ENCODE measurements at regions not wholly inside any gene's neighbourhood (a gene's known extent, or its start where the extent isn't known, plus 50 kb on each side); places are given as distances from the start of the nearest gene placed in this dataset.
"Not testable (repeated sequence)": the region's sequence is repeated elsewhere in the genome, so short reads cannot be mapped to it uniquely, and the experiment has no call there.

DNA sequence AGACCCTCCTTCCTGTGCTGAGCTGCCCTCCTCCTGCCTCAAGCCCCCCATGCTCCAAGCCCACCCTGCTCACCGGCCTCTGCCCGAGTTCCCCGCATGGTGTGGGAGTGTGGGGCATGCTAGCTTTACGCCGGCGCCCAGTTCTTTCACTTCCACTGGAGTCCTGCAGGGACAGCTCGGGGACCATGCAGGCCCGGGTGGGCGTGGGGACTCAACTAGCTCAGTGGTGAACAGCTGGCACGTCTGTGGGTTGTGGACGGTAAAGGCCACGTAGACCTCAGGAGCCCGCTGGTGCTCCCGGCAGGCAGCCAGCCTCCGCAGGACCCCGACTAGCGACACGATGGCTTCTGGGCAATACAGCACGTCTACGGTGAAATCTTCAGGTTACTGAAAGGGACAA lies 180.4 kb downstream of the ADRA2C start:
- H3K9me3 ChIP-seq (ENCODE audit: insufficient read depth, low read depth, low read length); H3K27me3 ChIP-seq (ENCODE audit: insufficient read depth, low read length); H3K27ac ChIP-seq (ENCODE audit: low read depth, low read length); H3K4me3 ChIP-seq (ENCODE audit: low read length); H3K4me1 ChIP-seq (ENCODE audit: insufficient read depth, low read length); H3K36me3 ChIP-seq (ENCODE audit: insufficient read depth, low read length); H3K9ac ChIP-seq (ENCODE audit: low read depth, low read length): not testable (repeated sequence)
- WGBS, result 95% methylated on average over 20 of the region's 20 CpGs

DNA sequence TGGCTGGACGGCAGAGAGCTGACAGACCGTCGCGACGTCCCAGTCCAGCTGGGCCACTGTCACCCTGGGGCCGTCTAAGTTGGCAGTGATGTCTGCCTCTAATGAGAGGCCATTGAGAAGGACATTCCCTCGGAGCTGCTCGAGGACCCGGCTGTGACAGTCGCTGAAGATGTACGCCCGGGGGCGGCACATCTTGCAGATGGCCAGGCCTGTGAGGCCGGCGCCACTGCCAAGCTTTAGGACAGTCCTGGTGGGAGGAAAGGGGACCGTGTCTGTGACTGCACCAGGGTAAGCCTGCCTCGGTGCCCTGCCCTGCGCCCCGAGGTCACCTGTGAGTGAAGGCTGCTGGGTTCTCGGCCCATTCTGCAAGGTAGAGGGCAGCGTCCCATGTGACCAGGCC lies 181.6 kb downstream of the ADRA2C start:
- not testable (repeated sequence) for H3K36me3 ChIP-seq (ENCODE audit: insufficient read depth, low read length); H3K27ac ChIP-seq (ENCODE audit: low read depth, low read length); H3K4me1 ChIP-seq (ENCODE audit: insufficient read depth, low read length); H3K9ac ChIP-seq (ENCODE audit: low read depth, low read length); H3K9me3 ChIP-seq (ENCODE audit: insufficient read depth, low read depth, low read length); H3K27me3 ChIP-seq (ENCODE audit: insufficient read depth, low read length); H3K4me3 ChIP-seq (ENCODE audit: low read length)
- WGBS, result 95% methylated on average over 21 of the region's 21 CpGs

DNA sequence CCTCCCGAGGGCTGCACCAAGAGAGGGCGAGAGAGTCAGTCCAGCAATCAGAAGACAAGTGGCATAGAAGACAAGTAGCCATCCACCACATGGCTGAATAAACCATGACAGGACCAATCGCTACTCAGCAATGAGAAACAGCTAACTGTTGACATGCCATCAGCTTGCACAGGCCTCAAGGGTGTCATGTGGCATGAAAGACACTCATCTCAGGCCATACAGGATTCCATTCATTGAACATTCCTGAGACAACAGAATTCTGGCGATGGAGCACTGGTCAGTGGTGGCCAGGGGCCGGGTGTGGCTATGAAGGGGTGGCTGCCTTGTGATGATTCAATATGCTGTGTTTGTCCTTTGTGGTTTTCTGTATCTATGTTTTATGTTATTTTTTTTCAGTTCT lies 182.0 kb downstream of the ADRA2C start:
- not testable (repeated sequence) for H3K9ac ChIP-seq (ENCODE audit: low read depth, low read length); H3K9me3 ChIP-seq (ENCODE audit: insufficient read depth, low read depth, low read length); H3K27me3 ChIP-seq (ENCODE audit: insufficient read depth, low read length); H3K36me3 ChIP-seq (ENCODE audit: insufficient read depth, low read length); H3K4me3 ChIP-seq (ENCODE audit: low read length); H3K27ac ChIP-seq (ENCODE audit: low read depth, low read length); H3K4me1 ChIP-seq (ENCODE audit: insufficient read depth, low read length)
- 94% methylated on average over 5 of the region's 5 CpGs for WGBS

DNA sequence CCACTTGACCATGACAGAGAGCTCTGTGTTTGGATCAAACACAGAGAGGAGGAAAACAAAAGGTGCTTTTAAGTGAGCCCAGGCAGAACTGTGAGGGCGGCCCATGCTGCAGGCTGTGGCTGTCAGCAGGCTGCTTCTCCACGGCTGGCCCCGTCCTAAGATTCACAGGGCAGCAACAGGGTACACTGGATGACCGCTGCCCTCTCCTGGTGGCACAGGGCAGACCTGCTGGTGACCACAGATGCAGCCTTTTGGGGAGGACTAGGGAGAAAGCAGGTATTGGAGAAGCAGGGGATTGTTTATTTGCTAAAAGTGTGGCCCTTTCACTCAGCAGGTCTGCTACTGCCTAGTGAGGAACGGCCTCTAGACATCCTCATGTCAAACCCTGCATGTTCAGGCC lies 183.7 kb downstream of the ADRA2C start:
- H3K27me3 ChIP-seq (ENCODE audit: insufficient read depth, low read length); H3K9ac ChIP-seq (ENCODE audit: low read depth, low read length); H3K4me3 ChIP-seq (ENCODE audit: low read length); H3K9me3 ChIP-seq (ENCODE audit: insufficient read depth, low read depth, low read length); H3K4me1 ChIP-seq (ENCODE audit: insufficient read depth, low read length); H3K27ac ChIP-seq (ENCODE audit: low read depth, low read length); H3K36me3 ChIP-seq (ENCODE audit: insufficient read depth, low read length): not testable (repeated sequence)
- WGBS, result 68% methylated on average over 5 of the region's 5 CpGs

DNA sequence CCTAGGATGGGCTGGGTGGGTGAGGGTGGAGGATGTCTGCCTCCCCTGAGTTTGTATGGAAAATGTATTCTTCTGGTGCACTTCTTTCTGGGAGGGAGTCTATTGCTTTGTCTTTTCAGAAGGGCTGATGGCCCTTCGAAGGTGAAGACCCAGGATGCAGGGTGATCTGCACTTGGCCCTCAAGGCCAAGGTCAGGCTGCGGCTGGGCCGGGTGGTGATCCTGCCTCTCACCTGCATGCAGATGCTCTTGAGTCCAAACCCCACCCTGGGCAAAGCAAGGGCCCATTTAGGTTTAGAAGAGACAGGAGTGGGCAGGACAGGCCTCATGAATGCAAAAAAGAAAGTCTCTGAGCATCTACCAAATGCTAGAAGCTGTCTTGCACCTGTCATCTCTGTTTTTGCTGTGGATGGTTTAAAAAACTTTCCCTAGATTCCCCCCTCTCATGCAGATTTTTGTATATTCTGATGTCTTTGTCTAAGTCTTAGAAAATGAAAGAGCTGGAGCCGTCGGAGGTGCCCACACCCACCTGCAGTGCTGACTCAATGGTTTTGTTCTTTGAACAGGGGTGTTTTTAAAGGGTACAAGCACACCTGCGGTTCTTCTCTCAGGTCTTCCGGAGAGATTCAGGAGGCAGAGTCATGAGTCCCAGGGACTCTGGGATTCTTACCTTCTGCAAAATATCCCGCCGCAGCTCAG lies 186.4 kb downstream of the ADRA2C start:
- not testable (repeated sequence) for H3K27ac ChIP-seq (ENCODE audit: low read depth, low read length); H3K27me3 ChIP-seq (ENCODE audit: insufficient read depth, low read length); H3K9ac ChIP-seq (ENCODE audit: low read depth, low read length); H3K9me3 ChIP-seq (ENCODE audit: insufficient read depth, low read depth, low read length); H3K36me3 ChIP-seq (ENCODE audit: insufficient read depth, low read length); H3K4me1 ChIP-seq (ENCODE audit: insufficient read depth, low read length); H3K4me3 ChIP-seq (ENCODE audit: low read length)
- 83% methylated on average over 9 of the region's 9 CpGs for WGBS

DNA sequence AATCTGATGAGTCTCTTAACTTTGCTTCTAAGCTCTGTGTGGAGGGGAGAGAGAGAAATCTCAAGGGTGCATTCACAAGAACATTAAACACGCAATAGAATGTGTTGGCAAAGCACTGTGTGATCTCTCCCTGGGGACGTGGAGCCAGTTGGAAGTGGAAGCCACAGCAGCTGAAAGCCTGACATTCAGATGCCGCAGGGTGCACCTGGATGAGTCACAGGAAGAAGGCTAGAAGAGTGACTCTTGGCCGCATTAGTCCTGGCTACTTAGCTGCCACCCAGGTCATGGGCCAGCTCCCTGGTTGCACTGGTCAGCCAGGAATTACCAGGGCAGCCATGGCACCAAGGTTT lies 186.9 kb downstream of the ADRA2C start:
- not testable (repeated sequence) for H3K4me1 ChIP-seq (ENCODE audit: insufficient read depth, low read length); H3K9ac ChIP-seq (ENCODE audit: low read depth, low read length); H3K27ac ChIP-seq (ENCODE audit: low read depth, low read length); H3K36me3 ChIP-seq (ENCODE audit: insufficient read depth, low read length); H3K27me3 ChIP-seq (ENCODE audit: insufficient read depth, low read length); H3K4me3 ChIP-seq (ENCODE audit: low read length); H3K9me3 ChIP-seq (ENCODE audit: insufficient read depth, low read depth, low read length)
- WGBS, result 80% methylated on average over 4 of the region's 4 CpGs

DNA sequence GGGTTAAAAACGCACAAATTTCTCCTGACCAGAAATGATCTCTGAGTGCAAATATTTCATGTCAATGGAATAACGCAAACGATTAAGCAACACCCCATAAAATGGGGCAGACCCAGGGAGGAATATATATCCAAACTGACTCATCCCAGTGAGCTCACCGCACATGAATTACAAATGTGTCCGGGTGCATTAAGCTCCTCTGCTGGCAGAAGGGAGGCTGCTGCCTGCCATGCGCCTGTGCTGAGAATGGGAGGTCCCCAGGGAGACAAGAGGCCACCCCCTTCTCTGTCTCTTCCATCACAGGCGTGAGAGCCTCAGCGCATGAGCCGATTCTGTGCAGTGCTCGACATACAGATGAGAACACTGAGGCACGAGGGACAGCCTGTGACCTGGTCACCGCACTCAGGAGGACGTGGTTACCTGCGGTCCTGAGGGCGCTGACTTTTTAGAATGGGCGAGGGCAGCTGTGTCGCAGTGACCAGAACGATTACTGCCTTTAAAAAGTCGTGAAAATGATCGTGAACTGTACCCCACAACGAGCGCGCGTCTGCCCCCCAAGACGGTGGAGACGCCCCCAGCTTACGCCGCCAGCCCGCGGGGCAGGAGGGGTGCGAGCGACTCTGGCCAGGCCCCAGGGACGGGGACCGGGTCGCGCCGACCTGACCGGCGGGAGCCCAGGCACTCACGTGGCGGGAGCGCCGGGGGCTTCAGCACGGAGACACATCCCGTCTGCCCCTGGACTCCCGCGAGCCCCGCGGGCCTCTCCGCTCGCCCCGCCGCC lies 188.5 kb downstream of the ADRA2C start:
- Histone ChIP-seq H3K9ac (ENCODE audit: low read depth, low read length) (peak overlapping the region; percentile 86), H3K4me3 (ENCODE audit: low read length) (peak overlapping the region; percentile 86), H3K27ac (ENCODE audit: low read depth, low read length) (peak overlapping the region; percentile 79)
- H3K36me3 ChIP-seq (ENCODE audit: insufficient read depth, low read length); H3K9me3 ChIP-seq (ENCODE audit: insufficient read depth, low read depth, low read length); H3K4me1 ChIP-seq (ENCODE audit: insufficient read depth, low read length); H3K27me3 ChIP-seq (ENCODE audit: insufficient read depth, low read length): not testable (repeated sequence)
- WGBS, result 2% methylated on average over 53 of the region's 53 CpGs

DNA sequence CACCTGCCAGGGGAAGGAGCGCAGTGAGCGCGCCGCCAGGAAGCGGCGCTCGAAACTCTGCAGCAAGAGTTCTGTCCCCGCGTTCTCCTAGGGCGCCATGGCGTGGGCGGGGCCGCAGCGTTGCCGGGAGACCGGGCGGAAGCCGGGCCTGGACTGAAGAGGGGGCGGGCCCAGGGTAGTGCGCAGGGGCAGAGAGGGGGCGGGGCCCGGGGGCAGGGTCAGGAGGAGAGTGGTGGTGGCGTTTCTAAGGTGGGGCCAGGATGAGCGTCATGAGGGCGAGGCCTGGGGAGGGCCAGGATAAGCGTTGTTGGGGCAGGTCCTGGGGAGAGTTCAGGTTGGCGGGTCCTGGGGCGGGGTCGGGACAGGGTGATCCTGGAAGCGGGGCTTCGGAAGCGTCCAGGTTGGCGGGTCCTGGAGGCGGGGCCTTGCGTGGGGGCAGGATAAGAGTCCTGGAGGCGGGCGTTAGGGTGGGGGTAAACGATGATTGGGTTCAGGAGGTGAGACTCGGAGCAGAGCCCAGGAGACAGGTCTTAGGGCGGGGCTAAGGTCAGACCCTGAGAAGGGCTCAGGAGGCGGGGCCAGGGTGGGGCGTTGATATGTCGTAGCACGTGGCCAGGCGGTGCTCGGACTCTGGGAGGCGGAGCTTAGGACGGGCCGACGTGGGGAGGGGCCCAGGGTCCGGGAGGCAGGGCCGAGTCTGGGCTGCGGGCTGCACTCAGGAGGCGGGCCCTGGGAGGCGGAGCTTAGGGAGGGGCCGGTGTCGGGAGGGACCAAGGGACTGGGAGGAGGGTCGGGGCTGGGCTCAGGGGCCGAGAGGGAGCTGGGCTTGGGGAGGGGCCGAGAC lies 189.4 kb downstream of the ADRA2C start:
- H3K9me3 ChIP-seq (ENCODE audit: insufficient read depth, low read depth, low read length); H3K27me3 ChIP-seq (ENCODE audit: insufficient read depth, low read length); H3K36me3 ChIP-seq (ENCODE audit: insufficient read depth, low read length); H3K4me1 ChIP-seq (ENCODE audit: insufficient read depth, low read length): not testable (repeated sequence)
- H3K4me3 ChIP-seq (ENCODE audit: low read length), result peak overlapping the region; percentile 86
- H3K27ac ChIP-seq (ENCODE audit: low read depth, low read length), result peak overlapping the region; percentile 79
- under 1% methylated on average over 60 of the region's 60 CpGs for WGBS
- H3K9ac ChIP-seq (ENCODE audit: low read depth, low read length), result peak overlapping the region; percentile 86

DNA sequence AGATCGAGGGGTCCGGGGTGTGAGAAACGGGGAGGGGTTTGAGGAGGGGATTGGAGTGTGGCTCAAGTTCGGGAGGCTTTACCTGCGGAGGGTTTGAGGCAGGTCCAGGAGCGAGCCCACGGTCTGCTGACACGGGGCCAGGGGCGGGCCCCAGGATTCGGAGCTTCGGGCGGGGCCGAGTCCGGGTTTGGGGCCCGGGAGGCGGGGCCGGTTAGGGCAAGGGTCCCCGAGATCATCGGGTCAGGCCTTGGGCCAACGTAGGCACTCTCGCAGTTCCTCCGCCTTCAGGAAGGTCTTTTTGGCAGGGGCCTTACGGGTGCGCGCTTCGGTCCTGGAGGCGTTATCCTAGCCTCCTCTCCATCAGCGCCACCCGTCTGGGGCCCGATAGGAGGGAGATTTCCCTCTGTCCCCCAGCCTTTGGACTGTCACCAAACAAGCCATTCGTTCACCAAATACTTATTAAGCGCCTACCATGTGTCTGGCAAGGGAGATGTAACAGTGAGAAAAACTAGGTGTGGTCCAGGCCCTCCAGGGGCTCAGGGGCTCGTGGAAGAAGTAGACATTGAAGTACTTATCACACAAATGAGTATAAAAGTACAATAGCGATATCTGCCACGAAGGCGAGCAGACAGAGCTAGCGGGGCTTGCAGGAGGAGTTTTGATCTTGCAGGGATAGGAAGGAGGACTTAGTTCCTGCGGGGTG lies 190.1 kb downstream of the ADRA2C start:
- not testable (repeated sequence) for H3K9ac ChIP-seq (ENCODE audit: low read depth, low read length); H3K36me3 ChIP-seq (ENCODE audit: insufficient read depth, low read length); H3K27ac ChIP-seq (ENCODE audit: low read depth, low read length); H3K4me1 ChIP-seq (ENCODE audit: insufficient read depth, low read length); H3K9me3 ChIP-seq (ENCODE audit: insufficient read depth, low read depth, low read length); H3K27me3 ChIP-seq (ENCODE audit: insufficient read depth, low read length)
- H3K4me3 ChIP-seq (ENCODE audit: low read length), result peak overlapping the region; percentile 47
- WGBS, result 10% methylated on average over 35 of the region's 38 CpGs

DNA sequence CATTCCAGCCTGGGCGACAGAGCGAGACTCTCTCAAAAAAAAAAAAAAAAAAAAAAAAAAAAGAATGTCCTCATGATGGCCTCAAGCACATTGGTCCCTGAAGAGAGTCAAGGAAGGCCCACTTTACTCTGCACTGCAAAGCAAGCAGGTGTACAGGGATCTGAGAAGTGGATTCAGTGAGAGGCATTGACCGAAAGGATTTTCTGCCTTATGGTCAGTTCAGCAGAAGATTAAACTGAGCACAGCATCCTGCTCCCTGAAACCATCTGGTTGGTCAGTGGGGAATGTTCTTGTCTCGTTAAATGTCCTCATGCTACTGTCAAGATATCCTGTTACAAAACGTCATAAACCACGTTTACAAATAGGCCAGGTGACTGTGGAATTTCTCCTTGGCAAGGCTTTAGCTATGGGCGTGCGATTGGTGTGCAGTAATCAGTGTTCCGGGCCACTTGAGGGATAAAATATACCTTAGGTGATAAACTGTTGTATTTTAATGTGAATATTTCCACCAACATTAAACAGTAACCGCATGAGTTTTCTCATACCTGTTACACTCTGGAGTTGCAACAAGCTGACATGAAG lies 195.0 kb downstream of the ADRA2C start:
- not testable (repeated sequence) for H3K9me3 ChIP-seq (ENCODE audit: insufficient read depth, low read depth, low read length); H3K27me3 ChIP-seq (ENCODE audit: insufficient read depth, low read length); H3K36me3 ChIP-seq (ENCODE audit: insufficient read depth, low read length); H3K4me3 ChIP-seq (ENCODE audit: low read length); H3K4me1 ChIP-seq (ENCODE audit: insufficient read depth, low read length); H3K27ac ChIP-seq (ENCODE audit: low read depth, low read length); H3K9ac ChIP-seq (ENCODE audit: low read depth, low read length)
- WGBS, result 89% methylated on average over 8 of the region's 10 CpGs

Measured in HUES64 (cell line).